HEK293 (cell line): ENCODE measurements at regions not wholly inside any gene's neighbourhood (a gene's known extent, or its start where the extent isn't known, plus 50 kb on each side); places are given as distances from the start of the nearest gene placed in this dataset.

Experiments used
- GLIS1 ChIP-seq: fragments of 450-650 bp; formaldehyde crosslinking; IDR thresholded peaks from 2 replicates; pipeline ENCODE4 v1.5.1; 2016; ENCODE audit warnings: missing biosample characterization, missing genetic modification characterization
- IKZF3 ChIP-seq: fragments of 450-650 bp; IDR thresholded peaks from 2 replicates; pipeline ENCODE4 v1.5.0; 2018; ENCODE audit warnings: missing biosample characterization, mild to moderate bottlenecking, missing genetic modification characterization, moderate library complexity
- KLF9 ChIP-seq: fragments of 450-650 bp; formaldehyde crosslinking; IDR thresholded peaks from 2 replicates; pipeline ENCODE4 v1.5.1; 2016; ENCODE audit warnings: missing biosample characterization, missing genetic modification characterization, low read depth
- MZF1 ChIP-seq: fragments of 450-650 bp; formaldehyde crosslinking; IDR thresholded peaks from 2 replicates; pipeline ENCODE4 v1.5.1; 2017; ENCODE audit warnings: missing biosample characterization, missing genetic modification characterization, borderline replicate concordance
- SCRT2 ChIP-seq: fragments of 450-650 bp; formaldehyde crosslinking; IDR thresholded peaks from 2 replicates; pipeline ENCODE4 v1.5.1; 2016; ENCODE audit warnings: missing biosample characterization, missing genetic modification characterization
- SP7 ChIP-seq: fragments of 450-650 bp; formaldehyde crosslinking; IDR thresholded peaks from 2 replicates; pipeline ENCODE4 v1.5.1; 2016; ENCODE audit warnings: missing biosample characterization, missing genetic modification characterization
- YY1 ChIP-seq: fragments of 450-650 bp; formaldehyde crosslinking; IDR thresholded peaks from 2 replicates; pipeline ENCODE4 v1.5.1; 2018; ENCODE audit warnings: missing biosample characterization, missing genetic modification characterization
- ZBTB1 ChIP-seq: fragments of 450-650 bp; formaldehyde crosslinking; IDR thresholded peaks from 2 replicates; pipeline ENCODE4 v1.5.1; 2016; ENCODE audit warnings: missing biosample characterization, missing genetic modification characterization
- ZBTB11 ChIP-seq: fragments of 450-650 bp; formaldehyde crosslinking; conservative IDR thresholded peaks from 2 replicates; pipeline ENCODE4 v1.5.1; 2016; ENCODE audit warnings: low read depth, missing biosample characterization, missing genetic modification characterization
- ZNF112 ChIP-seq: fragments of 450-650 bp; formaldehyde crosslinking; IDR thresholded peaks from 2 replicates; pipeline ENCODE4 v1.5.0; 2017; ENCODE audit warnings: missing biosample characterization, missing genetic modification characterization
- ZNF133 ChIP-seq: fragments of 450-650 bp; formaldehyde crosslinking; IDR thresholded peaks from 2 replicates; pipeline ENCODE4 v1.5.1; 2016; ENCODE audit warnings: missing biosample characterization, missing genetic modification characterization
- ZNF24 ChIP-seq: fragments of 450-650 bp; formaldehyde crosslinking; IDR thresholded peaks from 2 replicates; pipeline ENCODE4 v1.5.1; 2016; ENCODE audit warnings: missing biosample characterization, missing genetic modification characterization
- ZNF280D ChIP-seq: fragments of 450-650 bp; formaldehyde crosslinking; IDR thresholded peaks from 2 replicates; pipeline ENCODE4 v1.5.1; 2016; ENCODE audit warnings: missing biosample characterization, missing genetic modification characterization
- ZNF292 ChIP-seq: fragments of 450-650 bp; formaldehyde crosslinking; IDR thresholded peaks from 2 replicates; pipeline ENCODE4 v1.5.1; 2016; ENCODE audit warnings: low read depth, missing biosample characterization, missing genetic modification characterization, borderline replicate concordance
- ZNF335 ChIP-seq: fragments of 450-650 bp; formaldehyde crosslinking; conservative IDR thresholded peaks from 2 replicates; pipeline ENCODE4 v1.5.1; 2016; ENCODE audit warnings: missing biosample characterization, missing genetic modification characterization
- ZNF341 ChIP-seq: fragments of 450-650 bp; formaldehyde crosslinking; IDR thresholded peaks from 2 replicates; pipeline ENCODE4; 2016; ENCODE audit warnings: low read depth, missing biosample characterization, missing genetic modification characterization
- ZNF37A ChIP-seq: fragments of 450-650 bp; IDR thresholded peaks from 2 replicates; pipeline ENCODE4 v1.5.1; 2018; ENCODE audit warnings: missing biosample characterization, missing genetic modification characterization
- ZNF394 ChIP-seq: fragments of 450-650 bp; formaldehyde crosslinking; IDR thresholded peaks from 2 replicates; pipeline ENCODE4 v1.5.1; 2016; ENCODE audit warnings: missing biosample characterization, missing genetic modification characterization, mild to moderate bottlenecking, moderate library complexity, borderline replicate concordance
- ZNF449 ChIP-seq: fragments of 450-650 bp; formaldehyde crosslinking; IDR thresholded peaks from 2 replicates; pipeline ENCODE4 v1.5.1; 2017; ENCODE audit warnings: missing biosample characterization, mild to moderate bottlenecking, missing genetic modification characterization, moderate library complexity
- ZNF501 ChIP-seq: fragments of 450-650 bp; formaldehyde crosslinking; IDR thresholded peaks from 2 replicates; pipeline ENCODE4 v1.5.1; 2016; ENCODE audit warnings: missing biosample characterization, missing genetic modification characterization
- ZNF555 ChIP-seq: fragments of 450-650 bp; formaldehyde crosslinking; conservative IDR thresholded peaks from 2 replicates; pipeline ENCODE4 v1.5.1; 2017; ENCODE audit warnings: missing biosample characterization, mild to moderate bottlenecking, missing genetic modification characterization, inconsistent platforms
- ZNF558 ChIP-seq: fragments of 450-650 bp; formaldehyde crosslinking; IDR thresholded peaks from 2 replicates; pipeline ENCODE4 v1.5.1; 2016; ENCODE audit warnings: missing biosample characterization, missing genetic modification characterization
- ZNF623 ChIP-seq: fragments of 450-650 bp; formaldehyde crosslinking; IDR thresholded peaks from 2 replicates; pipeline ENCODE4 v1.5.1; 2016; ENCODE audit warnings: missing biosample characterization, missing genetic modification characterization
- ZNF639 ChIP-seq: fragments of 450-650 bp; formaldehyde crosslinking; IDR thresholded peaks from 2 replicates; pipeline ENCODE4 v1.5.1; 2016; ENCODE audit warnings: missing biosample characterization, missing genetic modification characterization
- ZNF645 ChIP-seq: fragments of 450-650 bp; formaldehyde crosslinking; IDR thresholded peaks from 2 replicates; pipeline ENCODE4; 2016; ENCODE audit warnings: missing biosample characterization, missing genetic modification characterization
- ZNF707 ChIP-seq: fragments of 450-650 bp; formaldehyde crosslinking; IDR thresholded peaks from 2 replicates; pipeline ENCODE4 v1.5.1; 2016; ENCODE audit warnings: missing biosample characterization, missing genetic modification characterization
- ZNF747 ChIP-seq: fragments of 450-650 bp; formaldehyde crosslinking; IDR thresholded peaks from 2 replicates; pipeline ENCODE4 v1.5.1; 2016; ENCODE audit warnings: missing biosample characterization, missing genetic modification characterization
- ZNF792 ChIP-seq: fragments of 450-650 bp; formaldehyde crosslinking; IDR thresholded peaks from 2 replicates; pipeline ENCODE4 v1.5.1; 2016; ENCODE audit warnings: missing biosample characterization, missing genetic modification characterization
- ZSCAN5A ChIP-seq: fragments of 450-650 bp; formaldehyde crosslinking; IDR thresholded peaks from 2 replicates; pipeline ENCODE4 v1.5.1; 2016; ENCODE audit warnings: missing biosample characterization, missing genetic modification characterization

- TF ChIP-seq ZNF280D (no peak), MZF1 (no peak), ZNF639 (tag by site-specific recombination) (no peak; the same call in 1 of the 2 replicates), ZSCAN5A (tag by site-specific recombination) (no peak), ZNF792 (tag by site-specific recombination) (no peak), ZNF707 (tag by site-specific recombination) (no peak), YY1 (tag by site-specific recombination) (no peak), ZNF112 (no peak), ZNF558 (no peak), ZNF449 (tag by site-specific recombination) (no peak), ZNF292 (no peak), ZNF555 (no peak), ZNF37A (tag by site-specific recombination) (no peak), ZNF341 (tag by site-specific recombination) (no peak), ZNF501 (tag by site-specific recombination) (no peak), SP7 (tag by site-specific recombination) (peak; percentile 69), GLIS1 (tag by site-specific recombination) (peak; percentile 88), SCRT2 (peak; percentile 35; the same call in 1 of the 2 replicates), ZBTB1 (tag by site-specific recombination) (no peak), ZNF133 (no peak), IKZF3 (0 out of 2 replicates have a peak, but pooled peaks have one; percentile 33), ZNF335 (tag by site-specific recombination) (no peak), KLF9 (tag by site-specific recombination) (no peak), ZNF747 (no peak), ZBTB11 (tag by site-specific recombination) (no peak), ZNF623 (tag by site-specific recombination) (no peak), ZNF24 (tag by site-specific recombination) (no peak), ZNF394 (tag by site-specific recombination) (no peak), ZNF645 (tag by site-specific recombination) (no peak)
These were observed 216.4 kb upstream of the GYPA start (continued) for GRCh38 chr4:144356941-144357381.
